ENCODE measurements at regions not wholly inside any gene's neighbourhood (a gene's known extent, or its start where the extent isn't known, plus 50 kb on each side); places are given as distances from the start of the nearest gene placed in this dataset.

- DNase-seq = no peak
- Histone ChIP-seq H3K27ac (no peak overlapping the region), H3K4me2 (no peak overlapping the region), H3K9me2 (ENCODE audit: insufficient read depth) (no peaks in the 10 kb centered on the region), H3K4me1 (replicated peaks; ENCODE audit: insufficient read depth) (no peaks in the 10 kb centered on the region), H2AFZ (no peak overlapping the region), H3K27me3 (ENCODE audit: insufficient read depth, low read depth) (no peaks in the 10 kb centered on the region), H3K9me3 (ENCODE audit: insufficient read depth, low read depth) (no peaks in the 10 kb centered on the region), H4K20me1 (ENCODE audit: insufficient read depth) (no peaks in the 10 kb centered on the region), H3K4me3 (no peak overlapping the region), H3K36me3 (ENCODE audit: low read depth) (no peaks in the 10 kb centered on the region), H3F3A (ENCODE audit: insufficient read depth, low read depth) (no peaks in the 10 kb centered on the region), H3K79me2 (ENCODE audit: low read depth) (no peaks in the 10 kb centered on the region)
- POLR2A ChIA-PET (ENCODE audit: unreplicated experiment) = interaction anchor here (0.6 kb wide), 1 partner anchor 313 kb away, joined by 5 read pairs; no protein-coding TSS in a partner anchor
- BruUV-seq (replicated peaks) = no TSS peak
- CTCF ChIA-PET = no interaction called here
- TF ChIP-seq CTCF (conservative IDR thresholded peaks at IDR 0.05) (no peak), EZH2 (IDR thresholded peaks at IDR 0.05; ENCODE audit: low read depth) (no peak)
- intact Hi-C loops (cut with micrococcal nuclease; ENCODE audit: unreplicated experiment) = no loop called here
Observed at GRCh38 chr6:105925706-105926105, 160.4 kb upstream of the PRDM1 start.

DNA sequence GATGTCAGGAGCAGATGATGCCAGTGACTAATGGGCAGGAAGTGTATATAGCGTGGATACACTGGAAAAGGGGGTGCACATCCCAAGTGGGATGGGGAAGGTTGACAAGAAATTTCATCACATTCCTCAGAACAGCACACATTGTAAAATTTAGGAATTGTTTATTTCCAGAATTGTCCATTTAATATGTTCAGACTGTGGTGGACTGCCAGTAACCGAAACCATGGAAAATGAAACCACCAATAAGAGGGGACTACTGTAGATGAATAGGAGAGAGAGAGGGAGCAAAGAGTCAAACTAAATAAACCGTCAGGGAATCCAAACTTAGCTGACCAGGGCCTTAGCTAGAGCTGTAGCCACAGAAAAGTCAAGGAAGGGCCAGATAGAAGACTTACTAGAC is 164.4 kb upstream of the PRDM1 start:
- Histone ChIP-seq H3K4me2 (no peak overlapping the region), H4K20me1 (ENCODE audit: insufficient read depth) (no peaks in the 10 kb centered on the region), H3K9me3 (ENCODE audit: insufficient read depth, low read depth) (0 out of 2 replicates have a peak, but pooled peaks cover 5% of the 10 kb centered on the region), H2AFZ (no peak overlapping the region), H3K4me1 (replicated peaks; ENCODE audit: insufficient read depth) (no peaks in the 10 kb centered on the region; the same call in 1 of the 2 replicates), H3K27ac (no peak overlapping the region), H3K36me3 (ENCODE audit: low read depth) (no peaks in the 10 kb centered on the region), H3F3A (ENCODE audit: insufficient read depth, low read depth) (peaks cover 4% of the 10 kb centered on the region; the same call in 1 of the 2 replicates), H3K79me2 (ENCODE audit: low read depth) (no peaks in the 10 kb centered on the region), H3K4me3 (no peak overlapping the region), H3K9me2 (ENCODE audit: insufficient read depth) (no peaks in the 10 kb centered on the region), H3K27me3 (ENCODE audit: insufficient read depth, low read depth) (no peaks in the 10 kb centered on the region)
- CTCF ChIA-PET = no interaction called here
- DNase-seq = no peak
- no TSS peak for BruUV-seq (replicated peaks)
- intact Hi-C loops (cut with micrococcal nuclease; ENCODE audit: unreplicated experiment) = no loop called here
- POLR2A ChIA-PET (ENCODE audit: unreplicated experiment) = no interaction called here
- TF ChIP-seq EZH2 (IDR thresholded peaks at IDR 0.05; ENCODE audit: low read depth) (no peak), CTCF (conservative IDR thresholded peaks at IDR 0.05) (no peak)

- Histone ChIP-seq H3K27me3 (ENCODE audit: insufficient read depth, low read depth) (no peaks in the 10 kb centered on the region), H3K4me1 (replicated peaks; ENCODE audit: insufficient read depth) (no peaks in the 10 kb centered on the region; the same call in 1 of the 2 replicates), H3K4me2 (no peak overlapping the region), H3K27ac (peak overlapping the region; percentile 28), H3F3A (ENCODE audit: insufficient read depth, low read depth) (peaks cover 4% of the 10 kb centered on the region; the same call in 1 of the 2 replicates), H4K20me1 (ENCODE audit: insufficient read depth) (no peaks in the 10 kb centered on the region), H2AFZ (no peak overlapping the region), H3K4me3 (no peak overlapping the region), H3K79me2 (ENCODE audit: low read depth) (no peaks in the 10 kb centered on the region), H3K9me3 (ENCODE audit: insufficient read depth, low read depth) (0 out of 2 replicates have a peak, but pooled peaks cover 5% of the 10 kb centered on the region), H3K36me3 (ENCODE audit: low read depth) (no peaks in the 10 kb centered on the region), H3K9me2 (ENCODE audit: insufficient read depth) (no peaks in the 10 kb centered on the region)
- intact Hi-C loops (cut with micrococcal nuclease; ENCODE audit: unreplicated experiment) = no loop called here
- no peak for TF ChIP-seq CTCF (conservative IDR thresholded peaks at IDR 0.05)
- no peak for TF ChIP-seq EZH2 (IDR thresholded peaks at IDR 0.05; ENCODE audit: low read depth)
- DNase-seq = peak in 1 of 2 experiments; percentile 40
- BruUV-seq (replicated peaks) = no TSS peak
- CTCF ChIA-PET = no interaction called here
- POLR2A ChIA-PET (ENCODE audit: unreplicated experiment) = interaction anchor here (0.7 kb wide), 1 partner anchor 11 kb away, joined by 4 read pairs; no protein-coding TSS in a partner anchor
Observed at GRCh38 chr6:105920071-105920470, 166.1 kb upstream of the PRDM1 start.

Measured in PC-9 (cell line).